HepG2 (cell line): ENCODE measurements at regions not wholly inside any gene's neighbourhood (a gene's known extent, or its start where the extent isn't known, plus 50 kb on each side); places are given as distances from the start of the nearest gene placed in this dataset.
A peak's percentile ranks its signal among the peaks of the same experiment; 100 is the strongest.

ENCODE experiments used
- MED1 ChIP-seq: sonication (generic); formaldehyde crosslinking; IDR thresholded peaks from 2 replicates; pipeline ENCODE4 v1.4.0; 2020; ENCODE audit warnings: missing genetic modification reagents
- PITX1 ChIP-seq: sonication (generic); formaldehyde crosslinking; IDR thresholded peaks from 2 replicates; pipeline ENCODE4 v1.5.1; 2020; ENCODE audit warnings: mild to moderate bottlenecking, missing genetic modification reagents
- ZNF234 ChIP-seq: sonication (generic); formaldehyde crosslinking; conservative IDR thresholded peaks from 2 replicates; pipeline ENCODE4 v1.5.1; 2020; ENCODE audit warnings: mild to moderate bottlenecking, missing genetic modification reagents
- ZNF264 ChIP-seq: sonication (generic); formaldehyde crosslinking; IDR thresholded peaks from 2 replicates; pipeline ENCODE4 v1.4.0; 2020; ENCODE audit warnings: missing genetic modification reagents
- ZNF317 ChIP-seq: sonication (generic); formaldehyde crosslinking; IDR thresholded peaks from 2 replicates; pipeline ENCODE4 v1.5.0; 2020; ENCODE audit warnings: mild to moderate bottlenecking, missing genetic modification reagents
- ZNF354B ChIP-seq: sonication (generic); formaldehyde crosslinking; IDR thresholded peaks from 2 replicates; pipeline ENCODE4 v1.8.0; 2022; ENCODE audit warnings: mild to moderate bottlenecking, missing genetic modification reagents
- TF ChIP-seq, protein P1 (sequence below): sonication (generic); formaldehyde crosslinking; IDR thresholded peaks from 2 replicates; pipeline ENCODE4 v1.5.1; 2020; ENCODE audit warnings: mild to moderate bottlenecking, missing genetic modification reagents, moderate library complexity
- TF ChIP-seq, protein P2 (sequence below): sonication (generic); formaldehyde crosslinking; IDR thresholded peaks from 2 replicates; pipeline ENCODE4 v1.5.0; 2020; ENCODE audit warnings: mild to moderate bottlenecking, missing genetic modification reagents, borderline replicate concordance
- TF ChIP-seq, protein P3 (sequence below), 2 experiments: sonication (generic) in 1 of 2; formaldehyde crosslinking in 1 of 2; IDR thresholded peaks; 2 replicates each; pipeline versions ENCODE4 v1.5.1 to v1.6.1; 2011 to 2020; ENCODE audit warnings: borderline replicate concordance in 1 of 2, low read depth in 1 of 2, low read length in 1 of 2, mild to moderate bottlenecking in 1 of 2, missing genetic modification reagents in 1 of 2, moderate library complexity in 1 of 2
- TF ChIP-seq, protein P4 (sequence below): IDR thresholded peaks from 2 replicates; pipeline ENCODE4 v1.6.1; 2016
- TF ChIP-seq, protein P5 (sequence below): sonication (generic); formaldehyde crosslinking; IDR thresholded peaks from 2 replicates; pipeline ENCODE4 v1.5.0; 2020; ENCODE audit warnings: mild to moderate bottlenecking, missing genetic modification reagents, borderline replicate concordance
- TF ChIP-seq, protein P6 (sequence below): sonication (generic); formaldehyde crosslinking; IDR thresholded peaks from 2 replicates; pipeline ENCODE4 v1.8.1; 2023; ENCODE audit warnings: mild to moderate bottlenecking, missing genetic modification reagents, borderline replicate concordance
- TF ChIP-seq, protein P7 (sequence below): IDR thresholded peaks from 2 replicates; pipeline ENCODE4 v1.6.1; 2016; ENCODE audit warnings: missing compliant biosample characterization, missing genetic modification reagents, borderline replicate concordance

DNA sequence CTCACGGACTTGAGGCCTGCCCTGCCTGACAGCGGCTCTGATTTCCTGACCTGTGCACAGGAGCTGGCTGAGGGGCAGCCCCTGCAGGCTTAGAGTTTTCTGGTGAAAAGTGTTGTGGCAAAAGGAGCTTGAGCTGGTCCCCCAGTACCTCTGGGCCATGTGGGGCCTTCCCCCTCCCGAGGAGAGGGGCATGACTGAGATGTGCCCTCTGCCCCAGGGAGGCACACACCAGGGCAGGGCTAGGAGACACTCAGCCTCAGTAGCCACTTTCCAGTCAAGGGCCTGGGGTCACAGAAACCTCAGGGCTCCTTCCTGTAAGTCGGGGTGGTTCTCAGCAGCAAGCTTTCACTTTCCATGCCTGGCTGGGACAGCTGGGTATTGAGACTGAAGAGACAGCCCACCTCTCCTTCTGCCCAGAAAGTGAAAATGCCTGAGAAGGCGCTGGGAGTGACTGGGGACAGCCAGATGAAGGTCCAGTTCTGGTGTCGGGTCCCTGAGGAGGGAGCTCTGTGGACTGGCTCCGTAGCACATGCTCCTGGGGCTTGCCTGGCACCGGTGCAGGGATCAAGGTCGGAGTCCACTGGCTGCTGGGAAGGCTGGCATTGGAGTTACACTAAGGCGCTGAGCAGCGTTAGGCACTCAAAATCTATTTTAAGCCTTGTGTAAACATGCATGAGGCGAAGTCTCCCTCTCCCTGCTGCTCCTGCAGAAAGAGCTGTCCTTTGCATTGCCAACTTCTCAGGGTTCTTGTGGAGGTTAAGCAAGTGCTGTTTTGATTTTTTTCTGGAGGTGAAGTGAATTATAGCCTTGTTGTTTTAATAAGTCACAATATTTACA is 394.9 kb downstream of the GADD45G start (continued):
- TF ChIP-seq, protein P1, sequence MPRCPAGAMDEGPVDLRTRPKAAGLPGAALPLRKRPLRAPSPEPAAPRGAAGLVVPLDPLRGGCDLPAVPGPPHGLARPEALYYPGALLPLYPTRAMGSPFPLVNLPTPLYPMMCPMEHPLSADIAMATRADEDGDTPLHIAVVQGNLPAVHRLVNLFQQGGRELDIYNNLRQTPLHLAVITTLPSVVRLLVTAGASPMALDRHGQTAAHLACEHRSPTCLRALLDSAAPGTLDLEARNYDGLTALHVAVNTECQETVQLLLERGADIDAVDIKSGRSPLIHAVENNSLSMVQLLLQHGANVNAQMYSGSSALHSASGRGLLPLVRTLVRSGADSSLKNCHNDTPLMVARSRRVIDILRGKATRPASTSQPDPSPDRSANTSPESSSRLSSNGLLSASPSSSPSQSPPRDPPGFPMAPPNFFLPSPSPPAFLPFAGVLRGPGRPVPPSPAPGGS (CRISPR knock-in tag), result 0 out of 2 replicates have a peak, but pooled peaks have one; percentile 48
- TF ChIP-seq ZNF354B (CRISPR knock-in tag), result peak; percentile 43; the same call in 1 of the 2 replicates
- TF ChIP-seq, protein P2, sequence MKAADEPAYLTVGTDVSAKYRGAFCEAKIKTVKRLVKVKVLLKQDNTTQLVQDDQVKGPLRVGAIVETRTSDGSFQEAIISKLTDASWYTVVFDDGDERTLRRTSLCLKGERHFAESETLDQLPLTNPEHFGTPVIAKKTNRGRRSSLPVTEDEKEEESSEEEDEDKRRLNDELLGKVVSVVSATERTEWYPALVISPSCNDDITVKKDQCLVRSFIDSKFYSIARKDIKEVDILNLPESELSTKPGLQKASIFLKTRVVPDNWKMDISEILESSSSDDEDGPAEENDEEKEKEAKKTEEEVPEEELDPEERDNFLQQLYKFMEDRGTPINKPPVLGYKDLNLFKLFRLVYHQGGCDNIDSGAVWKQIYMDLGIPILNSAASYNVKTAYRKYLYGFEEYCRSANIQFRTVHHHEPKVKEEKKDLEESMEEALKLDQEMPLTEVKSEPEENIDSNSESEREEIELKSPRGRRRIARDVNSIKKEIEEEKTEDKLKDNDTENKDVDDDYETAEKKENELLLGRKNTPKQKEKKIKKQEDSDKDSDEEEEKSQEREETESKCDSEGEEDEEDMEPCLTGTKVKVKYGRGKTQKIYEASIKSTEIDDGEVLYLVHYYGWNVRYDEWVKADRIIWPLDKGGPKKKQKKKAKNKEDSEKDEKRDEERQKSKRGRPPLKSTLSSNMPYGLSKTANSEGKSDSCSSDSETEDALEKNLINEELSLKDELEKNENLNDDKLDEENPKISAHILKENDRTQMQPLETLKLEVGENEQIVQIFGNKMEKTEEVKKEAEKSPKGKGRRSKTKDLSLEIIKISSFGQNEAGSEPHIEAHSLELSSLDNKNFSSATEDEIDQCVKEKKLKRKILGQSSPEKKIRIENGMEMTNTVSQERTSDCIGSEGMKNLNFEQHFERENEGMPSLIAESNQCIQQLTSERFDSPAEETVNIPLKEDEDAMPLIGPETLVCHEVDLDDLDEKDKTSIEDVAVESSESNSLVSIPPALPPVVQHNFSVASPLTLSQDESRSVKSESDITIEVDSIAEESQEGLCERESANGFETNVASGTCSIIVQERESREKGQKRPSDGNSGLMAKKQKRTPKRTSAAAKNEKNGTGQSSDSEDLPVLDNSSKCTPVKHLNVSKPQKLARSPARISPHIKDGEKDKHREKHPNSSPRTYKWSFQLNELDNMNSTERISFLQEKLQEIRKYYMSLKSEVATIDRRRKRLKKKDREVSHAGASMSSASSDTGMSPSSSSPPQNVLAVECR, result peak; percentile 25; the same call in 1 of the 2 replicates
- TF ChIP-seq ZNF234, result no peak
- TF ChIP-seq ZNF317, result 0 out of 2 replicates have a peak, but pooled peaks have one; percentile 45
- TF ChIP-seq, protein P3, sequence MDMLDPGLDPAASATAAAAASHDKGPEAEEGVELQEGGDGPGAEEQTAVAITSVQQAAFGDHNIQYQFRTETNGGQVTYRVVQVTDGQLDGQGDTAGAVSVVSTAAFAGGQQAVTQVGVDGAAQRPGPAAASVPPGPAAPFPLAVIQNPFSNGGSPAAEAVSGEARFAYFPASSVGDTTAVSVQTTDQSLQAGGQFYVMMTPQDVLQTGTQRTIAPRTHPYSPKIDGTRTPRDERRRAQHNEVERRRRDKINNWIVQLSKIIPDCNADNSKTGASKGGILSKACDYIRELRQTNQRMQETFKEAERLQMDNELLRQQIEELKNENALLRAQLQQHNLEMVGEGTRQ (IDR thresholded peaks at IDR 0.05; ENCODE audit: low read depth, low read length), result no peak
- TF ChIP-seq, protein P3 (CRISPR knock-in tag; IDR thresholded peaks at IDR 0.05; ENCODE audit: borderline replicate concordance), result no peak
- TF ChIP-seq MED1 (CRISPR knock-in tag), result 0 out of 2 replicates have a peak, but pooled peaks have one; percentile 29
- TF ChIP-seq, protein P4, sequence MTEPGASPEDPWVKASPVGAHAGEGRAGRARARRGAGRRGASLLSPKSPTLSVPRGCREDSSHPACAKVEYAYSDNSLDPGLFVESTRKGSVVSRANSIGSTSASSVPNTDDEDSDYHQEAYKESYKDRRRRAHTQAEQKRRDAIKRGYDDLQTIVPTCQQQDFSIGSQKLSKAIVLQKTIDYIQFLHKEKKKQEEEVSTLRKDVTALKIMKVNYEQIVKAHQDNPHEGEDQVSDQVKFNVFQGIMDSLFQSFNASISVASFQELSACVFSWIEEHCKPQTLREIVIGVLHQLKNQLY (CRISPR knock-in tag), result peak; percentile 49; the same call in 1 of the 2 replicates
- TF ChIP-seq ZNF264 (CRISPR knock-in tag), result no peak
- TF ChIP-seq, protein P5, sequence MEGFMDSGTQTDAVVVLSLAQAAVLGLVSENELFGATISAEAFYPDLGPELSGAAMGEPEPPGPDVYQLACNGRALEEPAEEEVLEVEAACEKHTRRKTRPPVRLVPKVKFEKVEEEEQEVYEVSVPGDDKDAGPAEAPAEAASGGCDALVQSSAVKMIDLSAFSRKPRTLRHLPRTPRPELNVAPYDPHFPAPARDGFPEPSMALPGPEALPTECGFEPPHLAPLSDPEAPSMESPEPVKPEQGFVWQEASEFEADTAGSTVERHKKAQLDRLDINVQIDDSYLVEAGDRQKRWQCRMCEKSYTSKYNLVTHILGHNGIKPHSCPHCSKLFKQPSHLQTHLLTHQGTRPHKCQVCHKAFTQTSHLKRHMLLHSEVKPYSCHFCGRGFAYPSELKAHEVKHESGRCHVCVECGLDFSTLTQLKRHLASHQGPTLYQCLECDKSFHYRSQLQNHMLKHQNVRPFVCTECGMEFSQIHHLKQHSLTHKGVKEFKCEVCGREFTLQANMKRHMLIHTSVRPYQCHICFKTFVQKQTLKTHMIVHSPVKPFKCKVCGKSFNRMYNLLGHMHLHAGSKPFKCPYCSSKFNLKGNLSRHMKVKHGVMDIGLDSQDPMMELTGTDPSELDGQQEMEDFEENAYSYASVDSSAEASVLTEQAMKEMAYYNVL (CRISPR knock-in tag), result peak; percentile 50; the same call in 1 of the 2 replicates
- TF ChIP-seq, protein P6, sequence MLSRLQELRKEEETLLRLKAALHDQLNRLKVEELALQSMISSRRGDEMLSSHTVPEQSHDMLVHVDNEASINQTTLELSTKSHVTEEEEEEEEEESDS (CRISPR knock-in tag), result no peak
- peak; percentile 99 for TF ChIP-seq PITX1 (CRISPR knock-in tag)
- TF ChIP-seq, protein P7, sequence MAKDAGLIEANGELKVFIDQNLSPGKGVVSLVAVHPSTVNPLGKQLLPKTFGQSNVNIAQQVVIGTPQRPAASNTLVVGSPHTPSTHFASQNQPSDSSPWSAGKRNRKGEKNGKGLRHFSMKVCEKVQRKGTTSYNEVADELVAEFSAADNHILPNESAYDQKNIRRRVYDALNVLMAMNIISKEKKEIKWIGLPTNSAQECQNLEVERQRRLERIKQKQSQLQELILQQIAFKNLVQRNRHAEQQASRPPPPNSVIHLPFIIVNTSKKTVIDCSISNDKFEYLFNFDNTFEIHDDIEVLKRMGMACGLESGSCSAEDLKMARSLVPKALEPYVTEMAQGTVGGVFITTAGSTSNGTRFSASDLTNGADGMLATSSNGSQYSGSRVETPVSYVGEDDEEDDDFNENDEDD, result peak; percentile 53; the same call in 1 of the 2 replicates
